SKM-1 (cell line): ENCODE measurements at regions not wholly inside any gene's neighbourhood (a gene's known extent, or its start where the extent isn't known, plus 50 kb on each side); places are given as distances from the start of the nearest gene placed in this dataset.

Experiments used
- DNase-seq: peaks from one replicate; lab custom pipeline; 2025; ENCODE audit not compliant: unreplicated experiment; lab: John Stamatoyannopoulos, UW

- no peak for DNase-seq
These were observed 712.1 kb downstream of the KCTD16 start for GRCh38 chr5:144882739-144883283.

GRCh38 chr5:144880513-144880912 is 709.8 kb downstream of the KCTD16 start:
- no peak for DNase-seq

- no peak for DNase-seq
These were observed 706.3 kb downstream of the KCTD16 start for GRCh38 chr5:144876990-144877389.

GRCh38 chr5:144873076-144873475 is 702.4 kb downstream of the KCTD16 start:
- no peak for DNase-seq

GRCh38 chr5:144864118-144864517 is 693.4 kb downstream of the KCTD16 start:
- no peak for DNase-seq

GRCh38 chr5:144857454-144857853 is 686.8 kb downstream of the KCTD16 start:
- DNase-seq, result peak; percentile 35

- no peak for DNase-seq
These were observed 673.4 kb downstream of the KCTD16 start for GRCh38 chr5:144844086-144844485.

GRCh38 chr5:144832416-144832815 is 661.7 kb downstream of the KCTD16 start:
- no peak for DNase-seq

GRCh38 chr5:144831650-144832049 is 661.0 kb downstream of the KCTD16 start:
- no peak for DNase-seq

- DNase-seq, result no peak
These were observed 651.8 kb downstream of the KCTD16 start for GRCh38 chr5:144822503-144822902.

- DNase-seq, result no peak
These were observed 649.6 kb downstream of the KCTD16 start for GRCh38 chr5:144820278-144820677.

GRCh38 chr5:144815131-144815530 is 644.5 kb downstream of the KCTD16 start:
- no peak for DNase-seq

- DNase-seq, result no peak
These were observed 642.1 kb downstream of the KCTD16 start for GRCh38 chr5:144812763-144813162.

GRCh38 chr5:144800169-144800568 is 629.5 kb downstream of the KCTD16 start:
- no peak for DNase-seq

GRCh38 chr5:144798595-144798994 is 627.9 kb downstream of the KCTD16 start:
- DNase-seq, result no peak

- DNase-seq, result no peak
These were observed 624.2 kb downstream of the KCTD16 start for GRCh38 chr5:144794922-144795321.

- no peak for DNase-seq
These were observed 617.9 kb downstream of the KCTD16 start for GRCh38 chr5:144788556-144788955.

GRCh38 chr5:144788046-144788445 is 617.4 kb downstream of the KCTD16 start:
- no peak for DNase-seq

- DNase-seq, result no peak
These were observed 608.7 kb downstream of the KCTD16 start for GRCh38 chr5:144779368-144779767.

- no peak for DNase-seq
These were observed 607.9 kb downstream of the KCTD16 start for GRCh38 chr5:144778561-144778960.

GRCh38 chr5:144774197-144774596 is 603.5 kb downstream of the KCTD16 start:
- DNase-seq, result no peak

GRCh38 chr5:144773628-144774027 is 603.0 kb downstream of the KCTD16 start:
- DNase-seq, result no peak

- no peak for DNase-seq
These were observed 601.1 kb downstream of the KCTD16 start for GRCh38 chr5:144771802-144772201.

GRCh38 chr5:144742361-144742760 is 571.7 kb downstream of the KCTD16 start:
- no peak for DNase-seq
